ENCODE measurements at regions not wholly inside any gene's neighbourhood (a gene's known extent, or its start where the extent isn't known, plus 50 kb on each side); places are given as distances from the start of the nearest gene placed in this dataset.

DNA sequence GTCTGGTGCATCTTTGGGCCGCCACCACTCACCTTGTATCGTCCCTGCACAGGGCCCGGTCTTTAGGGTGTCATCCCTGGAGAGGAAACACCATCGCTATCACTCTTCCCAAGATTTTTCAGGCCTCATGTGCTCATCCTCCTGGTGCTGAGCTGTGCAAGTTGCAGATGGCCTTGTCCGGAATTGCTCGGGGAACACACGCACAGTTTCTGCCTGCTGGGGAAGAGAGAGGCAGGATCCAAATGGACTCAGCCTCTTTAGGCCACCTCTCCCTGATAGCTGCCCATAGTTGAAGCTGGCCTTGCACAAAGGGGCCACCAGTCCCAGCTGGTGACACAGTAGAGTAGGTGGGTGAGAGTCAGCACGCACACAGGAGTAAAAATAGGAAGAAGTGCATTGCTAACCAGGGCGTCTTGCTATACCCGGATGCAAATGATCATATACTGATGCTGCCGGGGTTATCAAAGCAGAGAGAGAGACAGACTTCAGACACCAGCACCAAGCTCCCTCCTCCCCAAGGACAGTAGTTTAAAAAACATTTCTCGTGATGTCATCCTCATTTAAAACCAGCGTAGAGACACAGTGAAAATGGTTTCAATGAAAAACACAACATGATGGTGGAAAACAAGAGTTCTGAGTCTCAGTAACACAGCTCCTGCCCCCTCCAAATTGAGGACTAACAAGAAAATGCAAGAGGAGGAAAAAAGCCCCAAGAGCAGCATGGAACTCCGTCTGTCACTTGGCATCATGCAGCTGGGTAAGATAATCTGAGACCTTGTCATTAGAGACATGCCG is 147.5 kb upstream of the NCK2 start:
- TF ChIP-seq CTCF (conservative IDR thresholded peaks at IDR 0.05; ENCODE audit: low read depth, low read length), result no peak
- TF ChIP-seq EZH2 (IDR thresholded peaks at IDR 0.05; ENCODE audit: low read length, unreplicated experiment), result no peak

All from PC-3 (cell line).